ENCODE measurements at regions not wholly inside any gene's neighbourhood (a gene's known extent, or its start where the extent isn't known, plus 50 kb on each side); places are given as distances from the start of the nearest gene placed in this dataset.

DNA sequence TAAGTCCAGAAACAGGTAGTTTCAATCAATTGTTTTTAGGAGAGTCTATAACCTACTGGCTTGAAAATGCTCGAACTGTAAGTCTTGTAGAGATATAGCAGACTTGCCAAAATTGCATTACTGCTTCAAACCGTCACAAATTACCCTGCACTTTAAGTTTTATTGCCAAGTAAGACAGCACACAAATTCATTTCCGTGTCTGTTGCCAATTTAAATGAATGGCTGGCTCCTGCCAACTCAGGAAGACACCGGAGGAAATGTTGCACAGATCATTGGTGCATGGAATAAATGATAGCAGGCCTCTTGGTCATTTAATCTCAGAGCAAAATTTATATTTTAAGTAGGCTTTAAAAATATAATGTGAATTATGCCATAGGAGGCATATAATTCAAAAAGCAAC, 438.1 kb downstream of the HACE1 start:
- H3K9ac ChIP-seq (ENCODE audit: low read length): no peak overlapping the region

DNA sequence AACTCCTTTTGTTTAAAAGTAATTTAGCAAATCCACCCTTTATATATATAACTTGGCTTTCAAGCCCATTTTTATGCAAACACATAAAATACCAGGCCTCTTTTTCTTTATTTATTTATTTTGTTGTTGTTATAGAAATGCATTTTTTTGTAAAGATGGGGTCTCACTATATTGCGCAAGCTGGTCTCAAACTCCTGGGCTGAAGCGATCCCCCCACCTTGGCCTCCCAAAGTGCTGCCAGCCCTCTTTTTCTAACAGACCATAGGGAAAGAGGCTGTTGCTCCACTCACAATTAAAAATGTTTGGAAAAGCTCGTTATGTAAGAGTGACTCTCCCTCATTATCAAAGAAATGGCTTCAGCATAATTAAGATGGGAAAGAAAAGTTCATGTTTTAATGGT, 440.9 kb downstream of the HACE1 start:
- no peak overlapping the region for H2AFZ ChIP-seq (ENCODE audit: low read length)
- TF ChIP-seq EZH2 (IDR thresholded peaks at IDR 0.05; ENCODE audit: borderline replicate concordance, low read length): no peak
- TF ChIP-seq, protein P1, sequence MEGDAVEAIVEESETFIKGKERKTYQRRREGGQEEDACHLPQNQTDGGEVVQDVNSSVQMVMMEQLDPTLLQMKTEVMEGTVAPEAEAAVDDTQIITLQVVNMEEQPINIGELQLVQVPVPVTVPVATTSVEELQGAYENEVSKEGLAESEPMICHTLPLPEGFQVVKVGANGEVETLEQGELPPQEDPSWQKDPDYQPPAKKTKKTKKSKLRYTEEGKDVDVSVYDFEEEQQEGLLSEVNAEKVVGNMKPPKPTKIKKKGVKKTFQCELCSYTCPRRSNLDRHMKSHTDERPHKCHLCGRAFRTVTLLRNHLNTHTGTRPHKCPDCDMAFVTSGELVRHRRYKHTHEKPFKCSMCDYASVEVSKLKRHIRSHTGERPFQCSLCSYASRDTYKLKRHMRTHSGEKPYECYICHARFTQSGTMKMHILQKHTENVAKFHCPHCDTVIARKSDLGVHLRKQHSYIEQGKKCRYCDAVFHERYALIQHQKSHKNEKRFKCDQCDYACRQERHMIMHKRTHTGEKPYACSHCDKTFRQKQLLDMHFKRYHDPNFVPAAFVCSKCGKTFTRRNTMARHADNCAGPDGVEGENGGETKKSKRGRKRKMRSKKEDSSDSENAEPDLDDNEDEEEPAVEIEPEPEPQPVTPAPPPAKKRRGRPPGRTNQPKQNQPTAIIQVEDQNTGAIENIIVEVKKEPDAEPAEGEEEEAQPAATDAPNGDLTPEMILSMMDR (IDR thresholded peaks at IDR 0.05; ENCODE audit: low read length): no peak
- no peaks in the 10 kb centered on the region for H3K4me1 ChIP-seq (ENCODE audit: insufficient read depth, low read length, severe bottlenecking)
- no peaks in the 10 kb centered on the region for H3K36me3 ChIP-seq (ENCODE audit: insufficient read depth, low read length)
- H3K4me2 ChIP-seq (ENCODE audit: low read length): no peak overlapping the region
- H3F3A ChIP-seq (ENCODE audit: insufficient read depth, low read length): no peaks in the 10 kb centered on the region
- no peaks in the 10 kb centered on the region for H3K9me3 ChIP-seq (ENCODE audit: low read length)
- no peaks in the 10 kb centered on the region for H4K20me1 ChIP-seq (ENCODE audit: insufficient read depth, low read length)
- no peak overlapping the region for H3K4me3 ChIP-seq (ENCODE audit: low read depth, low read length, poor library complexity, severe bottlenecking)
- no peak overlapping the region for H3K9ac ChIP-seq (ENCODE audit: low read length)
- H3K9me2 ChIP-seq (ENCODE audit: low read depth, low read length): no peaks in the 10 kb centered on the region
- no peaks in the 10 kb centered on the region for H3K79me2 ChIP-seq (ENCODE audit: insufficient read depth, low read length)
- H3K27me3 ChIP-seq (ENCODE audit: insufficient read depth, low read length): no peaks in the 10 kb centered on the region
- H3K27ac ChIP-seq (ENCODE audit: low read depth, low read length, poor library complexity, severe bottlenecking): no peak overlapping the region

More for the DNA sequence above, 438.1 kb downstream of the HACE1 start:
- H3K36me3 ChIP-seq (ENCODE audit: insufficient read depth, low read length): no peaks in the 10 kb centered on the region
- H3F3A ChIP-seq (ENCODE audit: insufficient read depth, low read length): no peaks in the 10 kb centered on the region
- H3K4me1 ChIP-seq (ENCODE audit: insufficient read depth, low read length, severe bottlenecking): no peaks in the 10 kb centered on the region
- no peak overlapping the region for H2AFZ ChIP-seq (ENCODE audit: low read length)
- H3K9me3 ChIP-seq (ENCODE audit: low read length): no peaks in the 10 kb centered on the region
- H3K4me2 ChIP-seq (ENCODE audit: low read length): no peak overlapping the region
- no peaks in the 10 kb centered on the region for H3K79me2 ChIP-seq (ENCODE audit: insufficient read depth, low read length)
- H4K20me1 ChIP-seq (ENCODE audit: insufficient read depth, low read length): no peaks in the 10 kb centered on the region
- no peak overlapping the region for H3K4me3 ChIP-seq (ENCODE audit: low read depth, low read length, poor library complexity, severe bottlenecking)
- H3K27me3 ChIP-seq (ENCODE audit: insufficient read depth, low read length): no peaks in the 10 kb centered on the region
- no peak overlapping the region for H3K27ac ChIP-seq (ENCODE audit: low read depth, low read length, poor library complexity, severe bottlenecking)
- TF ChIP-seq, protein P1 (IDR thresholded peaks at IDR 0.05; ENCODE audit: low read length): no peak
- TF ChIP-seq EZH2 (IDR thresholded peaks at IDR 0.05; ENCODE audit: borderline replicate concordance, low read length): no peak
- no peaks in the 10 kb centered on the region for H3K9me2 ChIP-seq (ENCODE audit: low read depth, low read length)

DNA sequence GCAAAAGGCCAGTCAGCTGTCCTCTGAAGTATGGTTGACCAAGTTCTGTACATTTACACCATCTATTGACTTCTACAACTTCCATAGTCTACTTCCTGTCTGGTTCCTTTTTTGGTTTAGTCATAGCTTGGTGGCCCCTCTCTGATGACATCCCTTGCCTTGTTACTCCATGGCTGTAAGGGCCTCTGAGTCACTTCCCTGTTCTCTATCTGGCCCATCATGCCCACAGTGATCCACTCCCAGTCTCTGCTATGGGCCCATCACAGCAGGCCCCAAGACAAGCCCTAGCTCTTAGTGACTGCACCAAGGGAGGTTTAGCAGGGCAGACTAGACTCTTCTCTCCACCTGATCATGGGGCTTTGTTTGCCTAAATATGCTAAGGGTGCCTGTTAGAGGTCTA, 441.6 kb downstream of the HACE1 start:
- no peak overlapping the region for H3K9ac ChIP-seq (ENCODE audit: low read length)
- H3K27ac ChIP-seq (ENCODE audit: low read depth, low read length, poor library complexity, severe bottlenecking): no peak overlapping the region
- TF ChIP-seq, protein P1 (IDR thresholded peaks at IDR 0.05; ENCODE audit: low read length): no peak
- TF ChIP-seq EZH2 (IDR thresholded peaks at IDR 0.05; ENCODE audit: borderline replicate concordance, low read length): no peak
- H3K79me2 ChIP-seq (ENCODE audit: insufficient read depth, low read length): no peaks in the 10 kb centered on the region
- no peaks in the 10 kb centered on the region for H4K20me1 ChIP-seq (ENCODE audit: insufficient read depth, low read length)
- H3K27me3 ChIP-seq (ENCODE audit: insufficient read depth, low read length): no peaks in the 10 kb centered on the region
- H3K4me1 ChIP-seq (ENCODE audit: insufficient read depth, low read length, severe bottlenecking): no peaks in the 10 kb centered on the region
- no peak overlapping the region for H2AFZ ChIP-seq (ENCODE audit: low read length)
- H3F3A ChIP-seq (ENCODE audit: insufficient read depth, low read length): no peaks in the 10 kb centered on the region
- H3K4me3 ChIP-seq (ENCODE audit: low read depth, low read length, poor library complexity, severe bottlenecking): no peak overlapping the region
- H3K36me3 ChIP-seq (ENCODE audit: insufficient read depth, low read length): no peaks in the 10 kb centered on the region
- no peak overlapping the region for H3K4me2 ChIP-seq (ENCODE audit: low read length)
- H3K9me3 ChIP-seq (ENCODE audit: low read length): no peaks in the 10 kb centered on the region
- H3K9me2 ChIP-seq (ENCODE audit: low read depth, low read length): no peaks in the 10 kb centered on the region

All from OCI-LY1 (cell line).